Activated CD4-positive, CD25-positive, alpha-beta regulatory T cell treated with anti-CD3 and anti-CD28 coated beads, Interleukin-2, amount 50 U/mL, for 72 hours (primary cell): ENCODE measurements at regions not wholly inside any gene's neighbourhood (a gene's known extent, or its start where the extent isn't known, plus 50 kb on each side); places are given as distances from the start of the nearest gene placed in this dataset.
"Not testable (repeated sequence)": the region's sequence is repeated elsewhere in the genome, so short reads cannot be mapped to it uniquely, and the experiment has no call there.

Experiments used
- DNase-seq: peaks from one replicate; pipeline ENCODE4 v3.0.0; 2021

DNA sequence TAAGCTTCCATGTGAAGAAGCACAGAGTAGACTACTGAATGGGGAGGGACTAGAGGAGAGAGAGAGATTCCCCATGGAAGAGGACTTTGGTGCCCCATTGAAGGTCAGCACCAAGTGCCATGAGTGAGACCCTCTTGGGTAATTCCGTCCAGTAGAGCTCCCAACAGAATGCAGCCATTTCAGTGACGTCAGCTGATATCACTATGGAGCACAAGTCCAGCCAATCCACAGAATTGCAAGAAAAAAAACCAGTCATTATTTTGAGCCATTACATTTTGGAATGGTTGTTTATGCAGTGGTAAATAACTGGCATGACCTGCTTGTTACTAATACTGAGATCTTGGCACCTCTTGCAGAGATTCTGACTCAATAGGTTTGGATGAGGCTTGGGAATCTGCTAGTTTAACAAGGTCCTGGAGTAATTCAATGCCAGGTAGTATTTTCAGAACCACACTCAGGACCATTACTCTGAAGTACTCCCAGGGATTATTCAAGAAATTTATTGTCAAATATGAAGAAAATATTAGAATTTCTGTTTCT, 52.6 kb upstream of the SP8 start:
- DNase-seq, result no peak

DNA sequence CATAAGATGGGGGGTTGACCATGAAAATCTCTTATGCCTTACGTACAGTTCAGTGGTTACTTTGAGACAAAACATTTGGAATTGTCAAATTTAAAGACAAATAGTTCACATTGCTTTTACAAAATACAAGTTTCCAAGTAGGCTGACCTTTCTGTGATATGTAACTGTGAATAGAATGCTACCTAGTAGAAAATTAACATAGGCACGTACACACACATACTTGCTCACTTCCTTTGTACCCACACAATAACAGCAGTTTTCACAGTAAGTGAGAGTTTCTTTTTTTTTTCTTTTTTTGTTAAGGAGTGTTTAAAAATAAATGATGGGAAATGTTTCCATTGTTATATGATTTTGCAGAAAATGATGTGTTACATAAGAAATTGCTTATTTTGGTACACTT, 53.3 kb upstream of the SP8 start:
- no peak for DNase-seq

DNA sequence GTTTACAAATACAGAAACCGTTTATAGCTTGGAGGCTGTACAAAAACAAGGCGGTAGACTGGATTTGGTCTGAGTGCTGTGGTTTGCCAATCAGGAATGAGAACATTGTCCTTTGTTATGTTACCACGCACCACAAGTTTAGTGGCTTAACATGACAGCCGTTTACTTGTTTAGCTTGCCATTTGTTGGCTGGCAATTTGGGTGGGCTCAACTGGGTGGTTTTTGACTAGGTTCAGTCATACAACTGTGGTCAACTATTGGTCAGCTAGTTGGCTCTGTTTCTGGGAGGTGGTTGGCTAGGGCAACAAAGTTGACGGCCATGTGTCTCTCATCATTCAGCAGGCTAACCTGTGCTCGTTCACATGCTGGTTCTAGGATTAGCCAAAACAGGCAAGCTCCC, 60.1 kb upstream of the SP8 start:
- DNase-seq, result no peak

DNA sequence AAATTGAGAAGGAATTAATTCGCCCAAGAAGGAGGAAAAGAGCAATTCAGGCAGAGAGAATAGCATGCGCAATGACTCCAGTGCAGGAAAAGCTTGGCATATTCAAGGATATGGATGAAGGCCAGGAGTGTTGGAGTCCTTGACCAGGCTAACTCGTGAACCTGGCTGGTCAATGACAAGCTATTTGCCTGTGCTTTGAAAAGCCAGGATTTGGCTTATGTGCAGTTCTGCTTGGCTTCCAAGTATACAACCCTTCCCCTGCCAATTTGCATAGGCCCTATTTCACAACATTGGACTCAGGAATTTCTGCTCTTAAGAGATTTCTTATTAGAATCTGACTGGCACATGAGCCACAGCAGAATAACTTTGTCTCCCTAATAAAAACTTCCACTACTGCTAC, 72.3 kb upstream of the SP8 start:
- no peak for DNase-seq

DNA sequence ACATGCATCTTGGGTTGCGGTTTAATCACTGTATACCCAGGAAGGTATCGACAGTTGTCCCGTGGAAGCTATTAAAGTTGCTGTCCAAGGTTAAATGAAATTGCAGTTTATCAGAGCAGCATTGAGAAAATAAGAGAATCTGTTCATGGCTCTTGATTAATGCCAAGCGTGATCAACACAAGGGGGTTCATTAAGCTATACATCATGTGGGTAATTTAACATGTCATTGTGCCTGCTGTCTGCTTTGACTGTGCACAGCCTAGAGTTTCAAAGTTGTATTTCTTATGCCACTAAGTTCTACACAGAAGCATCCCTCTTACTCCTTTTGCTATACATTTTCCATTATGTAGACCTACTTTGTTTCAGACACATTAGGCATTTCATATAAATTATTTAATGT, 74.8 kb upstream of the SP8 start:
- DNase-seq, result no peak

DNA sequence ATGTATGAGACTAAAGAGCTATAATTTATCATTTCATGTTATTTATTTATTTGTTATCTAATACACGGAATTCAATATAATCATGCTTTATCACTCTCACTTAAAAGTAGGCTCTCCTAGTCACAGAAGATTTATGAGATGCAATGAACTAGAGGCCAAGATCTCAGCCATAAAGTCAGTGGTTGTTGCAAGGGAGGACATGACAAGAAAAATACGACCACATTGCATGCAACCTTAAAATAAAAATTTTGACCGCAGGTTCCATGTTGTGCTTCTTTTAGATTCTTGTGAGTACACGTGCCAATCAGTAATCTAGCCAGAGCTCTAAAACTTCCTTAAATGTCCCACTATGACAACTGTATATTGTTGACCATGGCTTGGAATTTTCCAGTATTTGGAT, 75.9 kb upstream of the SP8 start:
- no peak for DNase-seq

DNA sequence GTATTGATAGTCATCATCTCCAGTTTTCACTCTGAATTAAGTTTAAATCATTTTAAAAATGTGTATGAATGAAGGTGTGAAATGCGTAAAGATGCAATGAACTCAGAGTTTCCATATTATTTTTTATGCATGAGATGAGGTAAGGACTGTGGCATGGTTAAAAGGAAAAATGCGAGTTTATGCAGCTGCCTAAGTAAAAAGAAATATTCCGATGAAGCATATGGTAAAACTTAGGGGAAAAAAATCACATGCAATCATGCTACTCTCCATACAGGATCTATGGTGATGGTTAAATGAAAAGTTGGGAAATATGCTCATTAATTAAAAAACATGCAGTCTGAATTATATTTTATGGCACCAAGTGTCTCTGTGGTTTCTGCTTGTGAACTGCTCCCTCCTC, 77.5 kb upstream of the SP8 start:
- no peak for DNase-seq

DNA sequence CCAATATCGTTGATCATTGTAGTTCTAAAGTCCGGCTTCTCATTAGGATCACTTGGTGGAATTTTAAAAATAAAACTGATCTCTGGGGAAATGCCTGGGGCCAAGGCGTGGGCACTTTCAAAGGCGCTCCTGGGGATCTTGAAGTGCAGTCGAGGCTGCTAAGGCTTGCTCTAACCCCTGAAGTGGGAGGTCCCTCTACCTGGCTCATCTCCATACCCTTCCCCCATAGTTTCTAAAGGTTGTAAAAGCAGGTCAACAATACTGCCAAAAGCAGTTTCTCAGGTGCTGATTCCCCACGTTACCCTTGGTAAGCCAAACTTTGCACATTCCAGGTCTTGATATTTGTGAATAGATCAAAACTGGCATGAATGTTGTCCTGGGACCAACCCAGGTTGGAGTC, 79.0 kb upstream of the SP8 start:
- DNase-seq, result no peak

DNA sequence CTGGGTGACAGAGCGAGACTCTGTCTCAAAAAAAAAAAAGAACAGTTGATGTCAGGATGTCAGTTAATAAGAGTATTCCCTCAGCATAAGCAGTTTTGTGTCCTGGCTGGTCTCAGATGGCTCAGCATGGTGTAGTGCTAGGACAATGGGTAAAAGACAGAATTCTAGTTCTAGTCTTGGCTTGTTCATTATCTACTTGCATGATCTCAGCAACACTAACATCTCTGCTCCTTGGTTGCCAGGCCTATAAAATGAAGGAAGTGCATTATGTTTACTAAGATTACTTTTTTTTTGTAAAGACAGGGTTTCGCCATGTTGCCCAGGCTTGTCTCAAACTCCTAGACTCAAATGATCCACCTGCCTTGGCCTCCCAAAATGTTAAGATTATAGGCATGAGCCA, 84.3 kb upstream of the SP8 start:
- no peak for DNase-seq

DNA sequence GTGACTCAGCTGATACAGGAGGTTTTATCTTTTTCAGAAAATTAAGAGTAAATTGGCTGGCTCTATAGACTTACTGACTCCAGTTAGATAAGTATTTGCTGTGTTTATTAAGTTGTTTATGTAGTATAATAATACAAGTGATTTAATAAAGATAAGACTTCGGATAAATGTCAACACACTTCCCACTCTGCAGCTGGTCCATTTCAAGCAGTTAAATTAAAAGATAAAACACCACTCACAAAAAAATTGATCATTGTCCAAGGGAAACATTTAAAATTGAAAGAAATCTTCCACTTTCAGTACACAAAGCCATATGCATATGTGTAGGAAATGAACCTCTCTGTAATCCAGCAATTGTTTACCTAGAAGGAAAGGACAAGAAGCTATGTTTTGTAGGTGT, 106.1 kb upstream of the SP8 start:
- DNase-seq, result no peak

DNA sequence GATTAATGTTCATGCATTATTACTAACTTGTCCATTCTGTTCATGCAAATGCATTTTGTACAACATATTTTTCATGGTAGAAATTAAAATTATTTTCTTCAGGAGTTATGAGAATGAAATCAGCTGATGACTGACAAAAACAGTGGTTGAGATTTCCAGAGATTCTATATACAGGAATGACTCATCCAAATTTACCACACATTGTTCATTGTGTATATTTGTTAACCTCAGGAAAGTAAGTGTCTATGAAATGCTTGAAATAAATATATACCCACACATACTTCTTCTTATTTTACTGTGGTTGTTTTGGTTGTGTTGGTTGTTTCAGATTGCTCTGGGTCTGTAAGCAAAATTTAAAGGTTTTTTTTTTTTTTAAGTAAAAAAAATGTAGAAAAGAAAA, 108.1 kb upstream of the SP8 start:
- no peak for DNase-seq

DNA sequence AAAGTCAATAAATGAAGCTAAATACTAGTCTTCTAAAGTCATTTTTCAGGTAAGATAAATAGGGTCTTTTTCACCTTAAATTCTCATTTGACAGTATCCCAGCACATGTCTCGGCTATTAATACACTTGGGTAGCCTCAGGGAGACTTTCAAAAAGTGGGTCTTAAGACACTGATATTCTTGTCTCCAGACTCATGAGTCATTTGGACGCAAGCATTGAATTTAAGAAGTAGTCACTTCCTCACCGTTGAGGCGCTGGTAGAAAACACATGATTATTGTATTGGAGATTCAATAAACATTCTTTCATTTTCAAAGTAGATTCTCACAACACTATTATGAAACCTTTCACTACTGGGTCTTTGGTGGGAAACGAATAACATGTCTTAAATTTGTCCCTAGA, 108.9 kb upstream of the SP8 start:
- DNase-seq, result no peak

DNA sequence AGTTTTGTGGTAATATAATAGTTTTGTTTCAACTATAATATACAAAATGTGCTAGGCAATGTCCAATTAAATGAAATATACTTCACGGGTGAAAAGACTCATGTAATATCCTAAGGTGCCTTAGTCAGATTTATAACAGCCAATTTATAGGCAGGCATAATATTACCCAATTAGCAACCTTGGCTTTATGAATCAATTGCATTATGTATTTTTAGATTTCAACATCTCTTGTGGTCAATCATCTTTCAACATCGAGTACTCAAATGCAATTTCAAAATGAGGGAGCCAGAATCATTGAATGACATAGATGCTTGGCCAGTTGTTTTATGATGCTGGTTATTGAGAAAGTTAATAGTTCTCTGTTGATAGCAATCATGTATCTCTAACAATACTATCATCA, 110.3 kb upstream of the SP8 start:
- DNase-seq, result no peak

DNA sequence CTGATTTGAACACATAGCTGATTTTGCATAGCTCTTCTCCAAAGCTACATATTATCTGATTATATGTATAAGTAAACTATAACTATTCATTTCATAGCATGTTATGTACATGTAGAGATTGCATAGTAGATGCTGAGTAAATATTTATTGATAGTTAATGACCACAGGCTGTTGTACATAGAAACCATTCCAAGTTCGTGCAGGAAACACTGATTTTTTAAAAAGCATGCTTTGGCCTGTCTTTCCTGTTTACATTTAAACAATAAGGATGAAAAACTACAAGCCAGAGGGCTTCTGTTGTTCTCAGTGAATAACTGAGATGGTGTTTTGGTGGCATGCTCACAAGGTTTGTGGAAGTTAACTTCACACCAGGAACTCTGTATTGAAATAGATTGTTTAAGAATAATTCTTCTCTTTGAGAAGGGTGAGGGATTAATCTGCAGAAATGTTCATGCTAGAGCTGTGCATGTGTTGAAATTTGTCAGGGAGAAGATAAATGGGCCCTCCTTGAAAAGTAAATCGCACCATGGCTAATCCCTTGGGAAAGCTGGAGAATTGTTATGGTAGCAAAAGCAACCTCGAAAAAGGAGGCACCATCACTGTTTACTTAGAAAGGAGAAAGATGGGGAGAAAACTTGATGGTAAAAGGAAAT, 120.2 kb upstream of the SP8 start:
- no peak for DNase-seq

DNA sequence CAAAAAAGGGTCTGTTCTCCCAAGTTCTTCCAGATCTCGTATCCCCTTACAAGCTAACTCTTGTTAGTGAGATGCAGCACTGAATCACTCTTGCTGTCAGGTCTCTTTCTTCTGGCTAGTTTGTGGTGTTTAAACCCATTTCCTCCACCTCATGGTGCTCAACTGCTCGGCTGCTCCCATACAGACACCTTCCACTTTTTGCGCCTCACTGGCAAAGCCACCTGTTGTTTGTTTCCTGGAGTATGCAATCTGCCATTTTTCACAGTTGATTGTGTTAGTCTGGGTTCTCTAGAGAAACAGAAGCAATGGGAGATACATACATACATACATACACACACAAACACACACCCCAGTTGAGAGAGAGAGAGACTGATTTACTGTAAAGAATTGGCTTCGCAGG, 124.4 kb upstream of the SP8 start:
- DNase-seq, result no peak

DNA sequence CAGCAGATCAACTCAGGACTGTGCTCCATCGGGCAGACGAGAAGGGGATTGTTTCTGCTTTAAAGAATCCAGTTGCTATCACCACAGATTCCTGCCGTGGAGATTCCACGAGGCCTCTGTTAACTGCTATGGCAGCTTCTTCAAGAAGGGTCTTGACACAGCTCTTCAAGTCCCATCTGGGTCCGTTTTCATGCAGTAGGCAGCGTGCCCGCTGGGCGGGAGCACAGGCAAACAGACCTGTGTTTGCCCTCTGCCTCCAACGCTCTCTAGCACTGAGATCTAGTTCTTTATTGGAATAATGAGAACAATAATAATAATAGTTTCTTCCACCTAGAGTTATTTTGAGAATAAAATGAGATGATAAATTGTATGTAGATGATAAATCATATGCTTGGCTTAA, 127.2 kb upstream of the SP8 start:
- DNase-seq, result no peak

DNA sequence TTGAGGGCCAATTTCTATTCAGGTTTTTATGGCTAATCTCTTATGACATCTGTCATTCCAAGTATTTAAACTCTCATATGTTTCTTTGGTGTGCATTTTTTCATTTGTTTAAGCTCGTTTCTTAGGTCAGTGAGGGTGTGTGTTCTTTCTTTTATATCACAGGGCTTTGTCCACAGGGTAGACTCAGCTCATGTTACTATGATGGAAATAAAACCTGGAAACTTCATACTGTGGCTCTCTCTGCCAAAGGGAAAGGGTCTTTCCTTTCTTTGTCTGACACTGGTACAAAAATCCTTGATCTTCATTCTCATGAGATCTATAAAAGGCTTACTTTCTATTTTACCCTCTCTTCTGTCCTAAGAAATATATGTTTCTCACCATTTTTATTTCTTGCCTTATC, 129.6 kb upstream of the SP8 start:
- no peak for DNase-seq

DNA sequence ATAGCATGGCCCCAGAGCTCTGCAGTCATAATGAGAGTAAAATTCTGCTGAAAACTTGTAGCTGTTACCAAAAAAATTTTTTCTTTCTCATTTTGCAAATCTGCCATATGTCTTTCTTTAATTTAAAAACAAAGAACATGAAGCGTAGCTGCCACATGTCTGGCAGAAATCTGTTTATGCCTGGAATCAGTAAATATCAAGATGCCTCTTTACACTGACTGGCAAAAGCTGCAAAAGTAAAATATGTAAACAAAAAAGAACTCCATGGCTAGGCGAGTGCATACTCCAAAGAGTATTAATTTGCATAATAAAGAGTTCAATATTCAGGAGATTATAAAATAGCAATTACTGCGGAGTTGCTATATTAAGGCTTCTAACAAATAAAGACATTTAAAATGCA, 130.9 kb upstream of the SP8 start:
- DNase-seq, result no peak

DNA sequence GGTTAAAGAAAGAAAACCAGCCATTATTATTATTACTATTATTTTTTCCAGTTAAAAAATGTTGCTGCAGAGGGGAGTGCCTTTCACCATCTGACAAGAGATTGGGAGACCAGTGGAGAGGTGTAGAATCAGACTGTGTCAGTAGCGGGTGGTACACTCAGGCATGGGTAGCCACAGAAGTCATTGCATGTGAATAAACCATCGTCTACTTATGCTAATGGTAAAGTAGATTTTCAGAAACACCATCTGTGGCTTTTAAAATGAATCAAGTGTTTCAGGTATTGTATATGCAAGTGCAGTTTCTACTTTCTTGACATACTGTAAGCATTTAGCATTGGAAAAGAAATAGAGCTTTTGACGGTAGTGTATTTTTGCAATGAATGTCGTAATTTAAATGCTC, 131.5 kb upstream of the SP8 start:
- no peak for DNase-seq

DNA sequence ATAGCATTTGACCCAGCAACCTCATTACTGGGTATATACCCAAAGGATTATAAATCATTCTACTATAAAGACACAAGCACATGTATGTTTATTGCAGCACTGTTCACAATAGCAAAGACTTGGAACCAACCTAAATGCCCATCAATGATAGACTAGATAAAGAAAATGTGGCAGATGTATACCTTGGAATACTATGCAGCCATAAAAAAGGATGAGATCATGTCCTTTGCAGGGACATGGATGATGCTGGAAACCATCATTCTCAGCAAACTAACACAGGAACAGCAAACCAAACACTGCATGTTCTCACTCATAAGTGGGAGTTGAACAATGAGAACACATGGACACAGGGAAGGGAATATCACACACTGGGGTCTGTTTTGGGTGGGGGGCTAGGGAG, 140.5 kb upstream of the SP8 start:
- not testable (repeated sequence) for DNase-seq

DNA sequence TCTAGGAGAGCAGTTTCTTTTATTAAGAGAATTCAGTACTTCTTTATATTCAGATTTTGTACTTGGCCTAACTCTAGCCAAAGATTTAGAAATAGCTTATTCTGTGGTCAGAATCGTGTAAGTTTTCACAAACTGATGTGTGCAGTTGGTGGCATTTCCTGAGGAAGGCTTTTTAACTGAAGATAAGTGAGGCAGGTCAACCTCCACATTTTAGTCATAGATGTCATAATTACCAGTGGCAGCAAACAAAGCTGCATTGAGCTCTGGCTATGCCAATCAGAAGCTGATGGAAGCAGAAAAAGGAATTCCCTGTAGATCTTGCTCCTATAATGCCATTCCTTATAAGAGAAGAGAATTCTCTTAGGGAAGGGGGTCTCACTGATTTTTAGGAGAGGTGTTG, 141.3 kb upstream of the SP8 start:
- DNase-seq, result no peak

DNA sequence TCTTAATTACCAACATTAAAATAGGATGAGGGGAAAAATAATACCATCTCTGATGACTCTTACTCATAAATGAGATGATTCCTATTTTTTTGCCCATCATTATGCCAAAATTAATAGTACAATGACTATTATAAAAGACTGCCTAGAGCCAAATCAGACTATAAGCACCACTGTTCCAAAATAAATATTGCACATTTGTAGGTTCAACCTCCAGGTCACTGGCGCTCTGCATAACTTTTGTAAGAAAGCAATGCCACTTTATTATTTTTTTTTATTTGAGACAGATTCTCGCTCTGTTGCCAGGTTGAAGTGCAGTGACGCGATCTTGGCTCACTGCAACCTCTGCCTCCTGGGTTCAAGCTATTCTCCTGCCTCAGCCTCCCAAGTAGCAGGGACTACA, 142.5 kb upstream of the SP8 start:
- DNase-seq, result no peak

DNA sequence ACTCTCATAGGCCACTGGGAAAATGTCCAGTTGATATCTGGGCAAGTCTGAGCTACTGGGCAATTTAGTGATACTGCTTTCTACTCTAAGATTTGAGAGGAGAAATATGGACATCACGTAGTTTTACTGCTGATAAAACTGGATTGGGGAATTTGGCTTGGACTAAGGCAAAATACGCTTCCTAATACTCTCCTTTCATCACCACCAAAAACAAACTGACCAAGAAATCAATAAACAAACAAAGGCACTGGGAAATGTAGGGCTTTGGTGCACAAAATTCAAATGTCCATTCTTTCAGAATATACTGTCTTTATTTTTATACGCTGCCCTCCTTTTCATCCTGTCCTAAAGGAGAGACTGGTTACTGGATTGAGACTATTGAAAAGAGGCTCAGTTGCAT, 145.1 kb upstream of the SP8 start:
- no peak for DNase-seq

DNA sequence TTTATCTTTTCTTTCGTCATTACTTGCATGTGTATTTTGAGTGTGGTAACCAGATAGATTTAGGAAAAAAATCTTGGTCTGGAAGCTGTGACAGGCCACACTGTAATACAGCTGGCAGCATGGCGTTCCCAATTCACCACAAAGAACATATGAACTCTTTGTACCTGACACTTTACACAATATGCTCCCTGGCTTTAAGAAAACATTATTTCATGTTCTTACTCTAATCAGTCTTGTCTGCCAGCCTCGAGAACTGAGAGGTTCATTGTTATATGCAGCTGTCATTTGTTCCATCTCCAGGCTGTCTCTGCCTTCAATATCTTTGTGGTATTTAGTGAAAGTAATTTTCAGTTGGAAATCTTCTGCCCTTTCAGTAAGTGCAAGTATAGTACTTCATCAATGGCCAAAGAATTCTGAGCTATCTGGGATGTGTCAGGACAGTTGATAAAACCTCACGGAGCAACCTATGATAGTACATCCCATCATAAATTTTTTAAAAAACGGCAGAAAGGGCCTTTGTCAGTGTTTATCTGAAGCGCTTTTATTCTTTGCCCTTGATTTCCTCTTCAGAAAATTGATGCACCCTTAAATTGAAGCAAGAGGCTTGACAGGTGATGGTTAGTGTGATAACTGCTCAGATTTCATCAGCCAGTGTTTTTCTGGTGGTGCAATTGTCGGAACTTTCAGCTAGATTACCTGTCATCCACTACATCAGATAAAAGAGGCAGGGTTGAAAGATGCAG, 146.3 kb upstream of the SP8 start:
- no peak for DNase-seq

DNA sequence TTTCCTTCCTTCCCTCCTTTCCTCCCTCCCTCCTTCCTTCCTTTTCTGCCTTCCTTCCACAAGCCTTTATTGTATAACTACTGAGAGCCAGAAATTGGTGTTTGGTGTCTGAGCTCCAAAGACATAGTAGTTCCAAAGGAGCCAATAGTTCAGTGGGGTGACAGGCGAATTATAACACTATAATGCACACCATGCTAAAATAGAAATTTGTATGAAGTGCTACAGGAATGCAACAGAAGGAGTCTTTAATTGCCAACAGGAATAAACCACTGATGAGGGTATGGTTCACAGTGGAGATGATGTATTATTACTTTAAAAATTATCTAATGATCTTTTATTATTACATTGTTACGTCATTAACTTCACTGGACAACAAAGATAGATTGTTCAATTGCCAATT, 158.8 kb upstream of the SP8 start:
- DNase-seq, result no peak
